ENCODE measurements at regions not wholly inside any gene's neighbourhood (a gene's known extent, or its start where the extent isn't known, plus 50 kb on each side); places are given as distances from the start of the nearest gene placed in this dataset.

- Histone ChIP-seq H3K27ac (no peak overlapping the region), H3K4me3 (no peak overlapping the region), H3K27me3 (peaks cover 0 to 31% (median 0%) of the 10 kb centered on the region in 4 donors), H3K4me1 (no peaks in the 10 kb centered on the region), H3K9me3 (peaks cover 0 to 22% (median 0%) of the 10 kb centered on the region in 3 donors), H3K36me3 (no peaks in the 10 kb centered on the region)
- no peak for DNase-seq
- WGBS, 2 donors: 76 to 81% methylated on average over 2 of the region's 2 CpGs
- intact Hi-C loops (cut with DNase I): no loop called here
- TF ChIP-seq, protein P1, sequence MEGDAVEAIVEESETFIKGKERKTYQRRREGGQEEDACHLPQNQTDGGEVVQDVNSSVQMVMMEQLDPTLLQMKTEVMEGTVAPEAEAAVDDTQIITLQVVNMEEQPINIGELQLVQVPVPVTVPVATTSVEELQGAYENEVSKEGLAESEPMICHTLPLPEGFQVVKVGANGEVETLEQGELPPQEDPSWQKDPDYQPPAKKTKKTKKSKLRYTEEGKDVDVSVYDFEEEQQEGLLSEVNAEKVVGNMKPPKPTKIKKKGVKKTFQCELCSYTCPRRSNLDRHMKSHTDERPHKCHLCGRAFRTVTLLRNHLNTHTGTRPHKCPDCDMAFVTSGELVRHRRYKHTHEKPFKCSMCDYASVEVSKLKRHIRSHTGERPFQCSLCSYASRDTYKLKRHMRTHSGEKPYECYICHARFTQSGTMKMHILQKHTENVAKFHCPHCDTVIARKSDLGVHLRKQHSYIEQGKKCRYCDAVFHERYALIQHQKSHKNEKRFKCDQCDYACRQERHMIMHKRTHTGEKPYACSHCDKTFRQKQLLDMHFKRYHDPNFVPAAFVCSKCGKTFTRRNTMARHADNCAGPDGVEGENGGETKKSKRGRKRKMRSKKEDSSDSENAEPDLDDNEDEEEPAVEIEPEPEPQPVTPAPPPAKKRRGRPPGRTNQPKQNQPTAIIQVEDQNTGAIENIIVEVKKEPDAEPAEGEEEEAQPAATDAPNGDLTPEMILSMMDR (IDR thresholded peaks at IDR 0.05): no peak
- no peak for TF ChIP-seq POLR2A (IDR thresholded peaks at IDR 0.05)
These were observed 118.0 kb upstream of the SEC14L1 start for GRCh38 chr17:77022766-77023165.

- H3K9me3 ChIP-seq: peaks cover 0 to 26% (median 0%) of the 10 kb centered on the region in 3 donors
- no peak overlapping the region for H3K4me3 ChIP-seq
- TF ChIP-seq POLR2A (IDR thresholded peaks at IDR 0.05): no peak
- TF ChIP-seq, protein P1 (IDR thresholded peaks at IDR 0.05): no peak
- intact Hi-C loops (cut with DNase I): no loop called here
- peaks cover 0 to 26% (median 0%) of the 10 kb centered on the region in 4 donors for H3K27me3 ChIP-seq
- H3K27ac ChIP-seq: no peak overlapping the region
- H3K4me1 ChIP-seq: no peaks in the 10 kb centered on the region
- 56 to 59% methylated on average over 2 of the region's 2 CpGs for WGBS, 2 donors
- H3K36me3 ChIP-seq: no peaks in the 10 kb centered on the region
- DNase-seq: no peak
These were observed 115.0 kb upstream of the SEC14L1 start for GRCh38 chr17:77025781-77026180.

DNA sequence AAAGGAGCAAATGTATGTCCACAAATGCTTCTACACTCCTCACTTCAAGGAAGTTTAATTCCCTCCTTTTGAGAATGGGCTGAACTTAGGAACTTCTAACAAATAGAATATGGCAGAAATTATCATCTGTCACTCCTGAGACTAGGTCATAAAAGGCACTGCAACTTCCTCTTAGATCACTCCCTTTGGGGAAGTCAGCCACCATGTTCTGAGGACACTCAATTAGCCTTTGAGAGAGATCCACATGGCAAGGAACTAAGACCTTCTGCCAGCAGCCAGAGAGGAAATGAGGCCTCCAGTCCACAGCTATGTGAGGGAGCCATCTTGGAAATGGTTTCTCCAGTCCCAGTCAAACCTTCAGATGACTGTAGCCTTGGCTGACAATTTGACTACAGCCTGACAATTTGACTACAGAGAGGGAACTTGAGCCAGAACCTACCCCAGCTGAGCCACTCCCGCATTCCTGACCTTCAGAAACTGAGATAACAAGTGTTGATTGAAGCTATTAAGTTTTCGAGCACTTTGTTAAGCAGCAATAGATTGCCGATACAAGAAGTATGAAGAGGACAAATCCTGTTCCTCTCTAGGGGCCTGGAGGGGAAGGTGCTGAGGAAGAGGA lies 113.4 kb upstream of the SEC14L1 start:
- intact Hi-C loops (cut with DNase I): no loop called here
- 28 to 73% methylated on average over 3 of the region's 3 CpGs for WGBS, 2 donors
- TF ChIP-seq, protein P1 (IDR thresholded peaks at IDR 0.05): no peak
- TF ChIP-seq POLR2A (IDR thresholded peaks at IDR 0.05): no peak
- H3K4me3 ChIP-seq: no peak overlapping the region
- H3K9me3 ChIP-seq: peaks cover 0 to 29% (median 11%) of the 10 kb centered on the region in 3 donors
- no peak overlapping the region for H3K27ac ChIP-seq
- no peaks in the 10 kb centered on the region for H3K4me1 ChIP-seq
- no peak for DNase-seq
- H3K36me3 ChIP-seq: no peaks in the 10 kb centered on the region
- peaks cover 0 to 25% (median 0%) of the 10 kb centered on the region in 4 donors for H3K27me3 ChIP-seq

- Histone ChIP-seq H3K27ac (no peak overlapping the region), H3K36me3 (no peaks in the 10 kb centered on the region), H3K4me3 (no peak overlapping the region), H3K27me3 (peaks cover 0 to 31% (median 0%) of the 10 kb centered on the region in 4 donors), H3K9me3 (peaks cover 0 to 26% (median 11%) of the 10 kb centered on the region in 3 donors), H3K4me1 (no peaks in the 10 kb centered on the region)
- intact Hi-C loops (cut with DNase I): no loop called here
- no peak for TF ChIP-seq POLR2A (IDR thresholded peaks at IDR 0.05)
- TF ChIP-seq, protein P1 (IDR thresholded peaks at IDR 0.05): no peak
- 85 to 86% methylated on average over 7 to 8 of the region's 8 CpGs for WGBS, 2 donors
- DNase-seq: no peak
These were observed 111.9 kb upstream of the SEC14L1 start for GRCh38 chr17:77028900-77029299.

DNA sequence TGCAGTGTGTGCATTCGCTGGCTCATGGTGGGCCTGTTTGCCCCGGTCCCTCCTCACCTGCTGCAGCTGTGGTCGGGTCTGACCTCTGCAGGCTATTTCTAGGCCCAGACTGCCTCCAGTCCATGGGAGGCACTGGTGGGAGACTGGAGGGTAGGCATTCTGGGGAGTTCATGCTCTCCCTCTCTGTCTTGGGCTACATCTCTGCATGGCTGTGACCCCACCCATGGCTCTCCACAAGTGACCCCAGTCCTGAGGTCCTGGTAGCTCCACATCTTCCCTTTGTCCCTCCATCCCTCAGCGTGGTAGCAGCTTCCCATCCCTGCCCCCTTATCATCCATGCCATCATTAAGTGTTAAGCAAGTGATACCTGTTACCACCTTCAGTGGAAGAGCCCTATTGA lies 107.8 kb upstream of the SEC14L1 start:
- no peak overlapping the region for H3K27ac ChIP-seq
- H3K27me3 ChIP-seq: peaks cover 0 to 51% (median 0%) of the 10 kb centered on the region in 4 donors
- 67% methylated on average over 4 of the region's 4 CpGs; no CpG with 5 or more reads in 1 of the 2 donors for WGBS, 2 donors
- H3K4me3 ChIP-seq: no peak overlapping the region
- no peaks in the 10 kb centered on the region for H3K36me3 ChIP-seq
- TF ChIP-seq, protein P1 (IDR thresholded peaks at IDR 0.05): no peak
- TF ChIP-seq POLR2A (IDR thresholded peaks at IDR 0.05): no peak
- intact Hi-C loops (cut with DNase I): no loop called here
- peaks cover 0 to 6% (median 0%) of the 10 kb centered on the region in 3 donors for H3K4me1 ChIP-seq
- peaks cover 0 to 14% (median 11%) of the 10 kb centered on the region in 3 donors for H3K9me3 ChIP-seq
- no peak for DNase-seq
